Stimulated activated CD4-positive, alpha-beta T cell treated with anti-CD3 and anti-CD28 coated beads, Interleukin-4, amount 100 ng/mL, for 48 hours (primary cell): ENCODE measurements at regions not wholly inside any gene's neighbourhood (a gene's known extent, or its start where the extent isn't known, plus 50 kb on each side); places are given as distances from the start of the nearest gene placed in this dataset.

ENCODE experiments used
- DNase-seq, 2 donors: peaks; one replicate each; pipeline ENCODE4 v3.0.0-alpha.2; 2020; ENCODE audit warnings: low read depth in 2 of 2

GRCh38 chr5:167638816-167639215 is 652.6 kb upstream of the WWC1 start:
- no peak for DNase-seq

GRCh38 chr5:167639273-167639672 is 652.2 kb upstream of the WWC1 start:
- no peak for DNase-seq

GRCh38 chr5:167639766-167640165 is 651.7 kb upstream of the WWC1 start:
- DNase-seq: no peak

- no peak for DNase-seq
Measured at GRCh38 chr5:167642181-167642580, 649.3 kb upstream of the WWC1 start.

- DNase-seq: no peak
Measured at GRCh38 chr5:167642779-167643517, 648.5 kb upstream of the WWC1 start.

GRCh38 chr5:167643631-167644280 is 647.7 kb upstream of the WWC1 start:
- DNase-seq: no peak

- DNase-seq: no peak
Measured at GRCh38 chr5:167644619-167645018, 646.8 kb upstream of the WWC1 start.

GRCh38 chr5:167649471-167649870 is 642.0 kb upstream of the WWC1 start:
- no peak for DNase-seq

- DNase-seq: no peak
Measured at GRCh38 chr5:167652690-167653089, 638.8 kb upstream of the WWC1 start.

- no peak for DNase-seq
Measured at GRCh38 chr5:167653645-167654106, 637.8 kb upstream of the WWC1 start.

GRCh38 chr5:167657016-167657415 is 634.4 kb upstream of the WWC1 start:
- no peak for DNase-seq

- no peak for DNase-seq
Measured at GRCh38 chr5:167658889-167659288, 632.6 kb upstream of the WWC1 start.

- DNase-seq: no peak
Measured at GRCh38 chr5:167661605-167662004, 629.8 kb upstream of the WWC1 start.

GRCh38 chr5:167664222-167664804 is 627.1 kb upstream of the WWC1 start:
- no peak for DNase-seq

GRCh38 chr5:167665841-167666375 is 625.5 kb upstream of the WWC1 start:
- no peak for DNase-seq

- no peak for DNase-seq
Measured at GRCh38 chr5:167671176-167671575, 620.3 kb upstream of the WWC1 start.

- DNase-seq: no peak
Measured at GRCh38 chr5:167673942-167674341, 617.5 kb upstream of the WWC1 start.

GRCh38 chr5:167678481-167678880 is 613.0 kb upstream of the WWC1 start:
- DNase-seq: no peak

- no peak for DNase-seq
Measured at GRCh38 chr5:167684251-167684650, 607.2 kb upstream of the WWC1 start.

- no peak for DNase-seq
Measured at GRCh38 chr5:167688341-167689130, 602.9 kb upstream of the WWC1 start.

- no peak for DNase-seq
Measured at GRCh38 chr5:167694325-167695147, 596.9 kb upstream of the WWC1 start.
